ENCODE measurements at regions not wholly inside any gene's neighbourhood (a gene's known extent, or its start where the extent isn't known, plus 50 kb on each side); places are given as distances from the start of the nearest gene placed in this dataset.

DNA sequence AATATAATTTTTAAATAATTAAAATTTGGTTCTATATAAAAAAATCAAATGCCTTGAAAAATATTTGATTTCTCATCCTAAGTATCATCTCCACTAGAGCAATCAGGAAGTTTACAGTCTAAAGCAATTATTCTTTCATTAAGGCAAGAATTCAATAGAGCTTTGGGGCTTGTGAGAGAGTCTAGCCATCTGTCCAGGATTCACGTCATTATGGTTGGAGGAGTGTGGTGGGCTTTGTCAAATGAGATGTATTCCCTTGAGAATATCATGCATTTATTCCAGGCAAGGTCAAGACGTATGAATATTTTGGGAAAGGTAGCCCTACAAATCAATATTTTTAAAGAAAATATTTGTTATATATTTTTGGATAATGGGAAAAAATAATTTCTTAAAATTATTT, 132.4 kb downstream of the ELOVL4 start:
- Histone ChIP-seq H4K91ac (replicated peaks; ENCODE audit: insufficient read length, low read length) (no peak overlapping the region), H2AFZ (ENCODE audit: low read length) (no peak overlapping the region), H3K18ac (ENCODE audit: extremely low read depth, low read length) (no peak overlapping the region), H3K4me3 (ENCODE audit: extremely low read depth in 1 of 4, insufficient read depth in 2 of 4, low read depth in 3 of 4, low read length in 4 of 4) (no peak overlapping the region), H3K79me2 (ENCODE audit: control insufficient read depth in 1 of 2, insufficient read depth in 2 of 2, low read length in 2 of 2) (no peaks in the 10 kb centered on the region), H2BK120ac (replicated peaks; ENCODE audit: low read depth, low read length) (no peak overlapping the region), H2BK12ac (ENCODE audit: low read depth, low read length) (no peak overlapping the region), H3K14ac (ENCODE audit: insufficient read length) (no peak overlapping the region), H3K79me1 (ENCODE audit: low read depth, low read length) (no peaks in the 10 kb centered on the region), H3K56ac (replicated peaks; ENCODE audit: insufficient read length, low read depth, low read length) (no peak overlapping the region), H3K9me3 (ENCODE audit: insufficient read depth in 2 of 2, low read depth in 1 of 2, low read length in 1 of 2) (no peaks in the 10 kb centered on the region), H3K27ac (ENCODE audit: low read depth, low read length) (no peak overlapping the region), H3K23me2 (ENCODE audit: low read depth, low read length) (no peaks in the 10 kb centered on the region), H2BK20ac (ENCODE audit: low read length) (no peak overlapping the region), H3K36me3 (ENCODE audit: control insufficient read depth in 2 of 4, insufficient read depth in 4 of 4, low read length in 3 of 4) (no peaks in the 10 kb centered on the region), H3K9ac (replicated peaks in 1 of 4; ENCODE audit: extremely low read depth in 1 of 4, low read depth in 3 of 4, low read length in 3 of 4) (no peak overlapping the region), H2AK5ac (ENCODE audit: low read depth, low read length) (no peak overlapping the region), H3K4ac (replicated peaks; ENCODE audit: insufficient read length, low read depth, low read length) (no peak overlapping the region), H3K23ac (ENCODE audit: insufficient read length) (no peak overlapping the region), H3K27me3 (replicated peaks in 1 of 4; ENCODE audit: control insufficient read depth in 3 of 4, extremely low read depth in 1 of 4, insufficient read depth in 3 of 4, low read length in 3 of 4) (no peaks in the 10 kb centered on the region), H3K4me2 (ENCODE audit: insufficient read depth in 1 of 2, low read depth in 2 of 2, low read length in 2 of 2) (no peak overlapping the region), H2BK5ac (ENCODE audit: low read depth, low read length) (no peak overlapping the region), H3K4me1 (replicated peaks in 1 of 4; ENCODE audit: control insufficient read depth in 3 of 4, insufficient read depth in 4 of 4, low read length in 3 of 4) (peaks cover 0 to 6% (median 4%) of the 10 kb centered on the region in 4 experiments; a peak in 3 of 7 replicates), H4K5ac (ENCODE audit: insufficient read length, low read depth, low read length) (no peak overlapping the region), H4K20me1 (replicated peaks in 1 of 2; ENCODE audit: control insufficient read depth in 1 of 2, insufficient read depth in 2 of 2, low read length in 2 of 2) (no peaks in the 10 kb centered on the region), H2BK15ac (ENCODE audit: low read length) (no peak overlapping the region), H4K8ac (ENCODE audit: extremely low read depth, insufficient read depth, low read length) (no peak overlapping the region)
- CTCF ChIA-PET (ENCODE audit: partially characterized antibody): interaction anchor here (0.6 to 2.1 kb wide), 13 partner anchors 8 to 172 kb away, joined by 3 to 11 read pairs (median 4); no protein-coding TSS in a partner anchor
- FAIRE-seq (no peak), DNase-seq (ENCODE audit: low read depth in 1 of 2, low spot score in 2 of 2) (no peak)
- WGBS, 2 experiments (ENCODE audit: extremely low coverage in 1 of 2, insufficient coverage in 1 of 2, insufficient read length in 1 of 2, insufficient replicate concordance in 2 of 2, low coverage in 1 of 2, low lambda C conversion rate in 2 of 2, missing lambda C conversion rate in 1 of 2): 87% methylated on average over 2 of the region's 2 CpGs; no CpG with 5 or more reads in 1 of the 2 experiments
- POLR2A ChIA-PET (ENCODE audit: partially characterized antibody): no interaction called here
- TF ChIP-seq CEBPB (IDR thresholded peaks at IDR 0.05; ENCODE audit: low read depth, low read length): no peak
- no peak for TF ChIP-seq CTCF (IDR thresholded peaks at IDR 0.05; ENCODE audit: control extremely low read depth in 1 of 3, insufficient read depth in 1 of 3, low read depth in 1 of 3, low read length in 3 of 3)
- TF ChIP-seq POU5F1 (IDR thresholded peaks at IDR 0.05; ENCODE audit: low read depth, low read length): no peak
- no peak for TF ChIP-seq JUN (IDR thresholded peaks at IDR 0.05; ENCODE audit: low read depth, low read length)
- no peak for TF ChIP-seq NRF1 (IDR thresholded peaks at IDR 0.05; ENCODE audit: low read depth, low read length)
- no peak for TF ChIP-seq CBX5 (IDR thresholded peaks at IDR 0.05; ENCODE audit: low read depth, low read length)
- no peak for TF ChIP-seq TEAD4 (IDR thresholded peaks at IDR 0.05; ENCODE audit: low read depth, low read length)
- TF ChIP-seq EZH2 (IDR thresholded peaks at IDR 0.05; ENCODE audit: low read depth, low read length, severe bottlenecking): no peak
- no peak for TF ChIP-seq RBBP5 (IDR thresholded peaks at IDR 0.05; ENCODE audit: borderline replicate concordance, low read depth, low read length)

All from H1 (cell line).